Panc1 (cell line): ENCODE measurements at regions not wholly inside any gene's neighbourhood (a gene's known extent, or its start where the extent isn't known, plus 50 kb on each side); places are given as distances from the start of the nearest gene placed in this dataset.
"Not testable (repeated sequence)": the region's sequence is repeated elsewhere in the genome, so short reads cannot be mapped to it uniquely, and the experiment has no call there.

ENCODE experiments used
- ATAC-seq: fragments of 200-7000 bp; cut with Tn5 transposase; 2 replicates; pipeline ENCODE4 v1.9.1; 2020; ENCODE audit warnings: mild to moderate bottlenecking, moderate library complexity
- BruUV-seq: library from RNA; stranded (reverse); fragments of 400-500 nt; replicated peaks from 2 replicates; lab custom pipeline; 2021; lab: Mats Ljungman, UMichigan
- CTCF ChIA-PET: fragments of 300-600 bp; sonication (Branson Sonifier 250); formaldehyde crosslinking; loops from one replicate; lab custom pipeline; 2022; ENCODE audit warnings: antibody characterized with exemption; lab: Charles Lee
- POLR2A ChIA-PET: fragments of 300-600 bp; sonication (Branson Sonifier 250); formaldehyde crosslinking; loops from one replicate; lab custom pipeline; 2022; ENCODE audit warnings: antibody characterized with exemption; lab: Charles Lee
- DNase-seq: peaks from one replicate; pipeline ENCODE4 v3.0.0-alpha.2; 2010; ENCODE audit warnings: low read depth, low spot score
- H3K27ac ChIP-seq: 2 replicates; pipeline ENCODE4 v1.5.1; 2011; ENCODE audit warnings: mild to moderate bottlenecking, low read length, inconsistent platforms
- H3K27me3 ChIP-seq: fragments of 200-500 bp; sonication (Bioruptor generic); 2 replicates; pipeline ENCODE4 v1.6.0; 2014; ENCODE audit warnings: low read length, inconsistent platforms; ENCODE audit not compliant: control insufficient read depth, insufficient read depth
- H3K36me3 ChIP-seq: fragments of 200-500 bp; sonication (Bioruptor generic); 2 replicates; pipeline ENCODE4 v1.5.1; 2014; ENCODE audit warnings: inconsistent platforms, mild to moderate bottlenecking, low read length, moderate library complexity; ENCODE audit not compliant: control insufficient read depth, insufficient read depth
- H3K4me1 ChIP-seq: 2 replicates; pipeline ENCODE4 v1.5.1; 2011; ENCODE audit warnings: inconsistent platforms, mild to moderate bottlenecking, low read length, moderate library complexity; ENCODE audit not compliant: control insufficient read depth, insufficient read depth
- H3K4me3 ChIP-seq, 2 experiments: 2 replicates each; pipeline ENCODE4 v1.5.1; 2011 to 2012; ENCODE audit warnings: low read depth in 2 of 2, low read length in 2 of 2, mild to moderate bottlenecking in 2 of 2, inconsistent platforms in 1 of 2, moderate library complexity in 1 of 2
- H3K9me3 ChIP-seq: fragments of 200-500 bp; sonication (Bioruptor generic); 2 replicates; pipeline ENCODE4 v1.5.1; 2014; ENCODE audit warnings: low read depth, mild to moderate bottlenecking, inconsistent platforms, low read length, moderate library complexity; ENCODE audit not compliant: control insufficient read depth, insufficient read depth
- CTCF ChIP-seq: fragments of 450-650 bp; IDR thresholded peaks from 2 replicates; pipeline ENCODE4 v1.5.1; 2017; ENCODE audit warnings: mild to moderate bottlenecking
- POLR2AphosphoS5 ChIP-seq: IDR thresholded peaks from 2 replicates; pipeline ENCODE4 v1.6.1; 2012; ENCODE audit warnings: mild to moderate bottlenecking, low read depth, low read length, moderate library complexity
- REST ChIP-seq, 2 experiments: IDR thresholded peaks; 2 replicates each; pipeline ENCODE4 v1.6.1; 2011 to 2012; ENCODE audit warnings: low read depth in 2 of 2, control low read depth in 1 of 2, low read length in 1 of 2, mild to moderate bottlenecking in 1 of 2, moderate library complexity in 1 of 2; ENCODE audit not compliant: insufficient read depth in 1 of 2
- SIN3A ChIP-seq: IDR thresholded peaks from 2 replicates; pipeline ENCODE4 v1.6.1; 2012; ENCODE audit warnings: low read depth, mild to moderate bottlenecking, low read length, moderate library complexity, borderline replicate concordance; ENCODE audit not compliant: insufficient read depth
- TCF7L2 ChIP-seq: IDR thresholded peaks from 2 replicates; pipeline ENCODE4 v1.6.1; 2011; ENCODE audit warnings: mild to moderate bottlenecking, low read depth, low read length, inconsistent platforms
- in situ Hi-C: cut with HindIII; loops from 2 replicates; pipeline ENCODE4 v1.10.0; 2016; ENCODE audit warnings: low sequenced_read_pairs, low pct_unique_long_range_greater_than_20kb
- intact Hi-C: fragments of 100-400 bp; cut with micrococcal nuclease; formaldehyde crosslinking; loops from one replicate; pipeline ENCODE4 v1.10.0; 2022; ENCODE audit not compliant: unreplicated experiment

- in situ Hi-C loops = no loop called here
- TF ChIP-seq REST (IDR thresholded peaks at IDR 0.05; ENCODE audit: insufficient read depth in 1 of 2, low read depth in 2 of 2, low read length in 1 of 2) = no peak
- no peak for TF ChIP-seq POLR2AphosphoS5
- no peak for TF ChIP-seq CTCF
- no peak for TF ChIP-seq SIN3A
- Histone ChIP-seq H3K27me3 (no peaks in the 10 kb centered on the region), H3K36me3 (no peaks in the 10 kb centered on the region), H3K4me3 (no peak overlapping the region), H3K4me1 (no peaks in the 10 kb centered on the region), H3K9me3 (no peaks in the 10 kb centered on the region), H3K27ac (no peak overlapping the region)
- no TSS peak for BruUV-seq
- CTCF ChIA-PET = no interaction called here
- ATAC-seq (no peak), DNase-seq (no peak)
- intact Hi-C loops = no loop called here
- POLR2A ChIA-PET = no interaction called here
Measured at GRCh38 chr20:12555369-12555768, 453.4 kb upstream of the SPTLC3 start.

GRCh38 chr20:12555849-12556248, 452.9 kb upstream of the SPTLC3 start:
- intact Hi-C loops, CTCF ChIA-PET, H3K36me3 ChIP-seq, H3K27me3 ChIP-seq, H3K4me1 ChIP-seq, H3K27ac ChIP-seq, H3K9me3 ChIP-seq, BruUV-seq, in situ Hi-C loops, H3K4me3 ChIP-seq, DNase-seq, ATAC-seq: not testable (repeated sequence)
- POLR2A ChIA-PET = interaction anchor here (0.7 kb wide), 1 partner anchor 10 kb away, joined by 4 read pairs; no protein-coding TSS in a partner anchor

GRCh38 chr20:12557224-12557623, 451.5 kb upstream of the SPTLC3 start:
- no peak overlapping the region for H3K27ac ChIP-seq
- no peak for TF ChIP-seq POLR2AphosphoS5
- TF ChIP-seq CTCF = no peak
- TF ChIP-seq TCF7L2 = no peak
- TF ChIP-seq SIN3A = no peak
- no peak for TF ChIP-seq REST (IDR thresholded peaks at IDR 0.05; ENCODE audit: insufficient read depth in 1 of 2, low read depth in 2 of 2, low read length in 1 of 2)
- no TSS peak for BruUV-seq
- no peak for ATAC-seq
- H3K4me1 ChIP-seq = no peaks in the 10 kb centered on the region
- no peak overlapping the region for H3K4me3 ChIP-seq
- ChIA-PET POLR2A (no interaction called here), CTCF (no interaction called here)
- DNase-seq = no peak
- H3K36me3 ChIP-seq = no peaks in the 10 kb centered on the region
- intact Hi-C loops (no loop called here), in situ Hi-C loops (no loop called here)
- no peaks in the 10 kb centered on the region for H3K27me3 ChIP-seq
- no peaks in the 10 kb centered on the region for H3K9me3 ChIP-seq
